Femur (tissue), 1 donor: ENCODE measurements at regions not wholly inside any gene's neighbourhood (a gene's known extent, or its start where the extent isn't known, plus 50 kb on each side); places are given as distances from the start of the nearest gene placed in this dataset.

ENCODE experiments used
- DNase-seq: peaks from one replicate; pipeline ENCODE4 v3.0.0-alpha.2; 2017

DNA sequence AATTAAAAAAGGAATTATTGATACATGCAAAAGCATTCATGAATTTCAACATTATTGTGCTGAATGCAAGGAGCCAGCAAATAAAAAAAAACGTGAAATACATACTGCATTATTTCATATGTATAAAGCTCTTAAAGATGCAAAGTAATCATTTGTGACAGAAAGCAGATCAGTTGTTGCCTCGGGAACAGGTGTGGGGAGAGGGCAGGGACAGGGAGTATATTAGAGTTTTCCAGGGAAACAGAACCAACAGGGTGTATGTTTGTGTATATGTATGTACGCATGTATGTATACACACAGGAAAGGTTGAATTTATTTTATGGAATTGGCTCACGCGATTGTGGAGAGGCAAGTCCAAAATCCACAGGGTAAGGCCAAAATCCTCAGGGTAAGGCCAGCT is 502.9 kb upstream of the ARGLU1 start:
- no peak for DNase-seq

DNA sequence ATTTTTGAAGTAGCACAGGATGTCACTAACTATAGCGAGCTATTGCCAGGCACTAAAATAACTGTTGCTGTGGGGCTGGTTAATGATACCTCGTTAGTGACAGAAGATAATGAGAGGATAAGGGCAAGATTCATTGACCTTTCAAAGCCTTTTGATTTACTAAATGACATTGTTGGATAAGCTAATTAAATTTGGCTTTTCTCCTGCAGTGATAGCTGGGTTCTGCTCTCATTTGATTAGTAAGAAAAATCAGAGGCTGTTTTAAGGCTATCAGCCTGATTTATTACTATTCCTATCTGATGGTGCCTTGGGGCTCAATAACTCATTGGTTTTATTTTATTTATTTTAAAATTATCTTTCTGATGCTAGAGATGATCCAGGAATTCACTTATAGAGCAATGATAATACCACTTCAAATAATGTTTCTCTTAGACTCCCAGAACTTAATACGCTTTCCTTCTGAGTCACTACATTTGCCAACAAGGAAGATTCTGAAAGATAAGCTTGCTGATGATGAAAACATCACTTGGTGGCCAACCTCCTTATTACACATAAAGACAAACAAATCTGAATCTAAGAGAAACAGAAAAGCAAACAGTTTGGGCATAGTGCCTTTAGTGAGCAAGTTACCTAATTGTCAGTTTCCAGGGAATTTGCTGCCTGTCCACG is 501.3 kb upstream of the ARGLU1 start:
- DNase-seq: no peak

DNA sequence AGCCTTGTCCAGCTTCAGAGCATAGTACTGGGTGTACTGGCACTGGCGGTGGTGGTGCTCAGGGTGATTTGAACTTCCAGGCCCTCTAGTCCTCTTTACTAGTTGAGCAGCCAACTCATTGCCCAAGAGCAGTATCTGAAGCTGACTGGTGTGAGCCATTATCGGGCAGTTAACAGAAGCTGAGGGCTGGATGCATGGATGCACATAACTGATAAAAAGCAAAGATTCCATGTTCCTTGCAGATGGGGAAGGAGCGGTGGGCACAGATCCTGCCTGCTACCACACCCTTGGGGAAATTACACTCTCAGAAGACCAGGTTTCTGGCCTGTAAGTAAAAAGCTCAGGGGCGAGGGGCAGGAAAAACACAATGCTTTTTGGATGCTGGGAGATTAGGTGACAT is 499.4 kb upstream of the ARGLU1 start:
- no peak for DNase-seq

- DNase-seq: no peak
These were observed 498.4 kb upstream of the ARGLU1 start for GRCh38 chr13:107066355-107066754.

DNA sequence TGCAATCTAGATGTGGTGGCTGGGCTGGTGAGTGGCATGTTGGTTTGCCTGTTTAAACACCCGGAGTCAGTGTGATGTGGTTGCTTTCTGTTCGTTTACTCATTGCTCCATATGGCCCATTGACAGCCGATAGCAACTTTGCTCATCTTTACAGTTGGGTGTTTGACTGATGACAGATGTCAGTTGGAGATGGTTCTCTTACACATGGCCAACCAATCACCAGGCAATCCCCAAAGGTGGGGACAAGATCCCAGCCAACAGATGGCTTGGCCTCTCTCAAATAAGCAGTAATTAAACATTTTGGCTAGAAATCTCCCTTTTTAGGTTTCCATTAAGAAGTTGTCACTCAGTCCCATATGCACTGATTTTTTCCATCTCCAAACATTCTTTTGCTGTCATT is 497.1 kb upstream of the ARGLU1 start:
- no peak for DNase-seq

- DNase-seq: no peak
These were observed 489.2 kb upstream of the ARGLU1 start for GRCh38 chr13:107057028-107057631.

GRCh38 chr13:107043021-107043956 is 475.4 kb upstream of the ARGLU1 start:
- DNase-seq: peak; percentile 64

DNA sequence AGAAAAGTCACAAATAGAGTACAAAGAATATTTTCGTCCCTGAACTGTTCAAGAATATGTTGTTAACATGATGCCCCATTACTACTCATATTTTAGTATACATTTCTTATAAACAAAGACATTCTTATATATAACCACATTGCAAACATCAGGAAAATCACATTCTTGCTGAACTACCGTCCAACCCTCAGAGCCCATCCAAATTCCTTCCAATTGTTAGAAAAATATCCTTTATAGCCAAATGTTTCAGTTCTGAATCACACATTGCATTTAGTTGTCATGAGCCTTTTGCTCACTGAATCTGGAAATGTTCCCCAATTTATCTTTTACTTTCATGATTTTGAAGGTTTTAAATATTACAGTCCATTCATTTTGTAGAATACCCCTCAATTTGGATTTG is 467.8 kb upstream of the ARGLU1 start:
- DNase-seq: no peak

GRCh38 chr13:107035186-107035585 is 467.2 kb upstream of the ARGLU1 start:
- DNase-seq: no peak

- DNase-seq: no peak
These were observed 466.4 kb upstream of the ARGLU1 start for GRCh38 chr13:107034236-107034872.

DNA sequence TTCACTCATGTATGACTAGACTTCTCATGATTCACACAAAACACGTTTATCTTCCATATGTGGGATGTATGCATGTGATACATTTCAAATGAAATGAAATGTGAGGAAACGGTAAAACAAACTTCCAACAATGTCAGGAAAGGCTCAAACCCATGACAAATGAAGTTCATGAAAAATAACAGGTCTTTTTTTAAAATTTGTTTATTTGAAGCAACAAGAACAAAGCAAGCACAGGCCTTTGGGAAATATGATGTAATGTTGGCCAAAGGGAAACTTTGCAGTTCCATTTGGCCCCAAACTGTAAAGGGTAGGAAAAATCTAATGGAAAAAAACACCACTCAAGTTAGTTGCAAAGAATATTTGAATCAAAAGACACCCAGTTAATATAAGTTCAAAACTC is 463.8 kb upstream of the ARGLU1 start:
- DNase-seq: no peak

GRCh38 chr13:107028751-107029150 is 460.8 kb upstream of the ARGLU1 start:
- DNase-seq: no peak

DNA sequence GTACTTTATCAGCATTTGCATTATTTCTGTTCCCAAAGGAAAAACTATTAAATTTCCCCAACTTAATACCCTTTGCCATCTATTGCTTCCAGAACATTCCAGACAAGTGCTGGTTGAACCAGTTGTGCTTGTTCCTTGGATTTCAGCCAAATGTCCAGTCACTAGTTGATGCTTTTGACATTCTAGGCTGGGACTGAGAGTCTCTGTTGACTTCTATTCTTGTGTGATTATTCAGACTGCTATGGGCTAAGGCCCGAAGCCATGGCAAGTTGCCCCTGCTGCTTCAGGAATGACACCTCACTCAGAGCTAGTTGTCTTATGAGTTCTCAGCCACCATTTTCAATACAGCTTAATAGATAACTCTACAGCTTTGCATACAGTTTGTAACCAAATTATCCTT is 458.1 kb upstream of the ARGLU1 start:
- peak; percentile 28 for DNase-seq

DNA sequence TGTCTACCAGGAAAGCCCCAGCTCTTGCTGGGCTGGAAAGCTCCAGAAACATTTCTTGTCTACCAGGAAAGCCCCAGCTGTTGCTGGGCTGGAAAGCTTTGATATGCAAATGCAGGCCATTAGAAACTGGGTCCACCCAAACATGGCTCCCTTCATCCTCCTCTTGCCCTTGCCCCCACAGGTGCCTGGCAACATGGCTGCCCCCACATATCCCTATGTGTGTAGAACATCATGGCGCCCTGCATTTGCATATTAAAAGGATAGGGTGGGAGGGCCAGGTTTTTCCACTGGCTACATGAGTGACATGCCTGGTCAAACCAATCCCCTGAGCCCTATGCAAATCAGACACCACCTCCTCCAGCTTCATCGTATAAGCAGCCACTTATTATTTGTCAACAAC is 455.4 kb upstream of the ARGLU1 start:
- DNase-seq: no peak

GRCh38 chr13:107020393-107020792 is 452.5 kb upstream of the ARGLU1 start:
- DNase-seq: no peak

DNA sequence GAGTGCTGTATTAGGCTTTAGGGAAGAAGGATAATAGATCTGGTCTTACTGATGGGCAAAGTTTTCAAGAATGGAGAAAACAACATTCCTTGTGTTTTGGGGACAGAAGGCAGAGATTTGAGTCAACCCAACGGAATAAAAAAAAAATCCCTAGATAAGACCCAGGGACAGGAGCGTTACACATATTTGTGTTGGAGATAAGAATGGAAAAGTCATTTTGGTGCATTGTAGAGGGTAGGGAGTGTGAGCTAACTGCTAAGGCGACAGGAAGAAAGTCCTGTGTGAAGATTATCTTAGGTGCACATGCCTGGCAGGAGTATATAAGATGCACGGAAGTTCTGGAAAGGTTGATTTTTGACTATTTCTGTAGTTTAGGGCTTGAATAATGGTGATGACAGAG is 450.3 kb upstream of the ARGLU1 start:
- no peak for DNase-seq

DNA sequence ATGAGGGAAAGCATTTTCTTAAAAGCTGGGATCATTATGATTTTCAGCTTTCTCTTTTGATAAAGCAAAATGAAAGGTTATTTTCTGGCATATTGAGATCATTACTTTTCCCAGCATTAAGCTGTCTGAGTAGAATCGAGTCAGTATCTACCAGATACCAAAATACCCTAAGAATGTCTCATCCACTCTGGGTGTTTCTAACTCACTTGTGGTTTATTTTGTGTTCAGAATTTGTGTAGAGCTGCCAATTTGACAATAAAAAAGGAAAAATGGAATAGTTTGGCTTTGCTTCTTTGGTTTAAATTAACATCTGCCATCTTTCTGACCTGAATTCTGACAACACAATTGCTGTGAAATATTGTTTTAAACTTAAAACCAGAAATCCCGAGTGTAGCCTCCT is 438.7 kb upstream of the ARGLU1 start:
- no peak for DNase-seq

- DNase-seq: no peak
These were observed 437.6 kb upstream of the ARGLU1 start for GRCh38 chr13:107005577-107005976.

DNA sequence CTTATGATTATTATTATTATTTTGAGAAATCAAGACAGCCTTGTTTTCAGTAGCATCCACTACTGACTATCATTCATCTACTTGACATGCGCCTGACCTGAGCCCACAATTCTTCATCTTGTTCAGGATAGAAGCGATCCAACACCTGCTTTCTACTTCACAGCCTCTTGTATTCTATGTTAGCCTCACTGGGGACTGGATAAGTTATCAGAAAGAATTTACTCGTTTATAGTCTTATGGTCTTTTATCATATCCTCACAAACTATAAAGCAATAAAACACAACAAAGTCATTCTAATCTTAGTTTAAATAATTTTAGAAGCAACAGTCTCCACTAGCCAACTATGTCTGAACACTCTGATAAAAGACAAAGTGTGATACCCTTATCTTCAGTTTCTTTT is 436.0 kb upstream of the ARGLU1 start:
- DNase-seq: no peak

DNA sequence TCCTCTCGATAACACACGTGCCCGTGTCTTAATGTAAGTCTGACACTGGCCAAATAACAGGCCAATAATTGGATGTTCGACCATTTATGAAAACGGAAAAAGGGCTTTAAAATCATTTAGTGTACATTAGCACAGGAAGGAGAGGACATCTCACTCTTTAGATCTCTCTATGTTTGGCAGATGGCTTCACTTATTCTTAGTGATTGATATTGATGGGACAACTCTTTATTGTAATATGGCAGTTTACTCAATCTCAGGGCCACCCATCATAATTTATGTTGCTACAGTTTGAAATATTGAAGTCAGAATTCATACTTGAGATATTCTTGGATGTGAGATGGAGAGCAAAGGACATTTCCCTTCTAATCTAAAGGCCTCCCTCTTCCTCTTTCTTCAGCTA is 430.7 kb upstream of the ARGLU1 start:
- no peak for DNase-seq

GRCh38 chr13:106997696-106998095 is 429.8 kb upstream of the ARGLU1 start:
- DNase-seq: no peak

GRCh38 chr13:106996867-106997618 is 429.1 kb upstream of the ARGLU1 start:
- DNase-seq: no peak

- DNase-seq: no peak
These were observed 422.7 kb upstream of the ARGLU1 start for GRCh38 chr13:106990594-106990993.
